Panc1 (cell line): ENCODE measurements at regions not wholly inside any gene's neighbourhood (a gene's known extent, or its start where the extent isn't known, plus 50 kb on each side); places are given as distances from the start of the nearest gene placed in this dataset.

Source experiments
- ATAC-seq: fragments of 200-7000 bp; cut with Tn5 transposase; 2 replicates; pipeline ENCODE4 v1.9.1; 2020; ENCODE audit warnings: mild to moderate bottlenecking, moderate library complexity
- BruUV-seq: library from RNA; stranded (reverse); fragments of 400-500 nt; replicated peaks from 2 replicates; lab custom pipeline; 2021; lab: Mats Ljungman, UMichigan
- CTCF ChIA-PET: fragments of 300-600 bp; sonication (Branson Sonifier 250); formaldehyde crosslinking; loops from one replicate; lab custom pipeline; 2022; ENCODE audit warnings: antibody characterized with exemption; lab: Charles Lee
- POLR2A ChIA-PET: fragments of 300-600 bp; sonication (Branson Sonifier 250); formaldehyde crosslinking; loops from one replicate; lab custom pipeline; 2022; ENCODE audit warnings: antibody characterized with exemption; lab: Charles Lee
- DNase-seq: peaks from one replicate; pipeline ENCODE4 v3.0.0-alpha.2; 2010; ENCODE audit warnings: low read depth, low spot score
- H3K27ac ChIP-seq: 2 replicates; pipeline ENCODE4 v1.5.1; 2011; ENCODE audit warnings: mild to moderate bottlenecking, low read length, inconsistent platforms
- H3K27me3 ChIP-seq: fragments of 200-500 bp; sonication (Bioruptor generic); 2 replicates; pipeline ENCODE4 v1.6.0; 2014; ENCODE audit warnings: low read length, inconsistent platforms; ENCODE audit not compliant: control insufficient read depth, insufficient read depth
- H3K36me3 ChIP-seq: fragments of 200-500 bp; sonication (Bioruptor generic); 2 replicates; pipeline ENCODE4 v1.5.1; 2014; ENCODE audit warnings: inconsistent platforms, mild to moderate bottlenecking, low read length, moderate library complexity; ENCODE audit not compliant: control insufficient read depth, insufficient read depth
- H3K4me1 ChIP-seq: 2 replicates; pipeline ENCODE4 v1.5.1; 2011; ENCODE audit warnings: inconsistent platforms, mild to moderate bottlenecking, low read length, moderate library complexity; ENCODE audit not compliant: control insufficient read depth, insufficient read depth
- H3K4me3 ChIP-seq, 2 experiments: 2 replicates each; pipeline ENCODE4 v1.5.1; 2011 to 2012; ENCODE audit warnings: low read depth in 2 of 2, low read length in 2 of 2, mild to moderate bottlenecking in 2 of 2, inconsistent platforms in 1 of 2, moderate library complexity in 1 of 2
- H3K9me3 ChIP-seq: fragments of 200-500 bp; sonication (Bioruptor generic); 2 replicates; pipeline ENCODE4 v1.5.1; 2014; ENCODE audit warnings: low read depth, mild to moderate bottlenecking, inconsistent platforms, low read length, moderate library complexity; ENCODE audit not compliant: control insufficient read depth, insufficient read depth
- CTCF ChIP-seq: fragments of 450-650 bp; IDR thresholded peaks from 2 replicates; pipeline ENCODE4 v1.5.1; 2017; ENCODE audit warnings: mild to moderate bottlenecking
- POLR2AphosphoS5 ChIP-seq: IDR thresholded peaks from 2 replicates; pipeline ENCODE4 v1.6.1; 2012; ENCODE audit warnings: mild to moderate bottlenecking, low read depth, low read length, moderate library complexity
- SIN3A ChIP-seq: IDR thresholded peaks from 2 replicates; pipeline ENCODE4 v1.6.1; 2012; ENCODE audit warnings: low read depth, mild to moderate bottlenecking, low read length, moderate library complexity, borderline replicate concordance; ENCODE audit not compliant: insufficient read depth
- TCF7L2 ChIP-seq: IDR thresholded peaks from 2 replicates; pipeline ENCODE4 v1.6.1; 2011; ENCODE audit warnings: mild to moderate bottlenecking, low read depth, low read length, inconsistent platforms
- in situ Hi-C: cut with HindIII; loops from 2 replicates; pipeline ENCODE4 v1.10.0; 2016; ENCODE audit warnings: low sequenced_read_pairs, low pct_unique_long_range_greater_than_20kb
- intact Hi-C: fragments of 100-400 bp; cut with micrococcal nuclease; formaldehyde crosslinking; loops from one replicate; pipeline ENCODE4 v1.10.0; 2022; ENCODE audit not compliant: unreplicated experiment
- TF ChIP-seq, protein P1 (sequence below), 2 experiments: IDR thresholded peaks; 2 replicates each; pipeline ENCODE4 v1.6.1; 2011 to 2012; ENCODE audit warnings: low read depth in 2 of 2, control low read depth in 1 of 2, low read length in 1 of 2, mild to moderate bottlenecking in 1 of 2, moderate library complexity in 1 of 2; ENCODE audit not compliant: insufficient read depth in 1 of 2

- CTCF ChIA-PET, result no interaction called here
- BruUV-seq, result no TSS peak
- Histone ChIP-seq H3K4me3 (no peak overlapping the region), H3K27me3 (peaks cover 6% of the 10 kb centered on the region), H3K36me3 (no peaks in the 10 kb centered on the region; the same call in 1 of the 2 replicates), H3K4me1 (no peaks in the 10 kb centered on the region), H3K9me3 (no peaks in the 10 kb centered on the region), H3K27ac (no peak overlapping the region)
- in situ Hi-C loops (no loop called here), intact Hi-C loops (no loop called here)
- no peak for DNase-seq
- TF ChIP-seq, protein P1, sequence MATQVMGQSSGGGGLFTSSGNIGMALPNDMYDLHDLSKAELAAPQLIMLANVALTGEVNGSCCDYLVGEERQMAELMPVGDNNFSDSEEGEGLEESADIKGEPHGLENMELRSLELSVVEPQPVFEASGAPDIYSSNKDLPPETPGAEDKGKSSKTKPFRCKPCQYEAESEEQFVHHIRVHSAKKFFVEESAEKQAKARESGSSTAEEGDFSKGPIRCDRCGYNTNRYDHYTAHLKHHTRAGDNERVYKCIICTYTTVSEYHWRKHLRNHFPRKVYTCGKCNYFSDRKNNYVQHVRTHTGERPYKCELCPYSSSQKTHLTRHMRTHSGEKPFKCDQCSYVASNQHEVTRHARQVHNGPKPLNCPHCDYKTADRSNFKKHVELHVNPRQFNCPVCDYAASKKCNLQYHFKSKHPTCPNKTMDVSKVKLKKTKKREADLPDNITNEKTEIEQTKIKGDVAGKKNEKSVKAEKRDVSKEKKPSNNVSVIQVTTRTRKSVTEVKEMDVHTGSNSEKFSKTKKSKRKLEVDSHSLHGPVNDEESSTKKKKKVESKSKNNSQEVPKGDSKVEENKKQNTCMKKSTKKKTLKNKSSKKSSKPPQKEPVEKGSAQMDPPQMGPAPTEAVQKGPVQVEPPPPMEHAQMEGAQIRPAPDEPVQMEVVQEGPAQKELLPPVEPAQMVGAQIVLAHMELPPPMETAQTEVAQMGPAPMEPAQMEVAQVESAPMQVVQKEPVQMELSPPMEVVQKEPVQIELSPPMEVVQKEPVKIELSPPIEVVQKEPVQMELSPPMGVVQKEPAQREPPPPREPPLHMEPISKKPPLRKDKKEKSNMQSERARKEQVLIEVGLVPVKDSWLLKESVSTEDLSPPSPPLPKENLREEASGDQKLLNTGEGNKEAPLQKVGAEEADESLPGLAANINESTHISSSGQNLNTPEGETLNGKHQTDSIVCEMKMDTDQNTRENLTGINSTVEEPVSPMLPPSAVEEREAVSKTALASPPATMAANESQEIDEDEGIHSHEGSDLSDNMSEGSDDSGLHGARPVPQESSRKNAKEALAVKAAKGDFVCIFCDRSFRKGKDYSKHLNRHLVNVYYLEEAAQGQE (IDR thresholded peaks at IDR 0.05; ENCODE audit: insufficient read depth in 1 of 2, low read depth in 2 of 2, low read length in 1 of 2), result no peak
- TF ChIP-seq POLR2AphosphoS5 (no peak), CTCF (no peak), TCF7L2 (no peak), SIN3A (no peak)
- ATAC-seq, result no peak
- POLR2A ChIA-PET, result no interaction called here
Measured at GRCh38 chr5:168062239-168062638, 229.2 kb upstream of the WWC1 start.

DNA sequence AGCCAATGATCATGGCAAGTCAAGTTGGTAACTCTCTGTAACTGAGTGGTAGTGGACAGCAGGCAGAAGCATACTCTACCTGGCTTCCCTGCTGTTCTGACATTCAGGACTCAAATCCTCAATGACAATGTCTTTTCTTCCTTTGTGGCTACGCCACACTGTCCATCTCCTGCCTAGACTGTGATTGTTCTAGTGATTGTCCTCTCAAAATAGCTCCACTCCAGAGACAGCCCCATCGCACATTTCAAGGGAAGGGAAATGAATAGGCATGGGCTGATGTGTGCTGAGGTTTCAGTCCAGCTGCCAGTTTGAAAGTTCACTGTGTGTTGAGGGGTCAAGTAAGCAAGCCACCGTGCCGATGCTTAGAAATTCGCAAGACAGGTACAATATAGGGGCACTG lies 227.0 kb upstream of the WWC1 start:
- ChIA-PET CTCF (no interaction called here), POLR2A (no interaction called here)
- Histone ChIP-seq H3K4me3 (no peak overlapping the region), H3K36me3 (no peaks in the 10 kb centered on the region), H3K4me1 (no peaks in the 10 kb centered on the region), H3K9me3 (no peaks in the 10 kb centered on the region), H3K27me3 (peaks cover 11% of the 10 kb centered on the region), H3K27ac (no peak overlapping the region)
- TF ChIP-seq, protein P1 (IDR thresholded peaks at IDR 0.05; ENCODE audit: insufficient read depth in 1 of 2, low read depth in 2 of 2, low read length in 1 of 2), result no peak
- no peak for TF ChIP-seq SIN3A
- no peak for TF ChIP-seq POLR2AphosphoS5
- no peak for TF ChIP-seq TCF7L2
- no peak for TF ChIP-seq CTCF
- DNase-seq (no peak), ATAC-seq (no peak)
- in situ Hi-C loops (no loop called here), intact Hi-C loops (no loop called here)
- BruUV-seq, result no TSS peak
